WERI-Rb-1 (cell line): ENCODE measurements at regions not wholly inside any gene's neighbourhood (a gene's known extent, or its start where the extent isn't known, plus 50 kb on each side); places are given as distances from the start of the nearest gene placed in this dataset.

ENCODE experiments used
- DNase-seq: peaks from one replicate; pipeline ENCODE4 v3.0.0-alpha.2; 2020
- H3K27ac ChIP-seq: fragments of 250-450 bp; sonication (Bioruptor Pico); 2 replicates; pipeline ENCODE4 v1.5.1; 2020; ENCODE audit warnings: mild to moderate bottlenecking, moderate library complexity
- H3K27me3 ChIP-seq: fragments of 250-450 bp; sonication (Bioruptor Pico); 2 replicates; pipeline ENCODE4 v1.5.1; 2021; ENCODE audit warnings: mild to moderate bottlenecking, low read depth, moderate library complexity; ENCODE audit not compliant: insufficient read depth, severe bottlenecking
- H3K36me3 ChIP-seq: fragments of 250-450 bp; sonication (Bioruptor Pico); 2 replicates; pipeline ENCODE4 v1.5.1; 2020; ENCODE audit warnings: mild to moderate bottlenecking, moderate library complexity
- H3K4me3 ChIP-seq: 2 replicates; pipeline ENCODE4 v1.5.1; 2011; ENCODE audit warnings: low read depth, mild to moderate bottlenecking, control low read depth, low read length
- H3K9me3 ChIP-seq: fragments of 250-450 bp; sonication (Bioruptor Pico); 2 replicates; pipeline ENCODE4 v1.5.1; 2021; ENCODE audit warnings: mild to moderate bottlenecking, moderate library complexity; ENCODE audit not compliant: severe bottlenecking
- CTCF ChIP-seq: IDR thresholded peaks from 2 replicates; pipeline ENCODE4 v1.5.1; 2011; ENCODE audit warnings: low read depth, mild to moderate bottlenecking, control low read depth, inconsistent platforms, low read length

- Histone ChIP-seq H3K4me3 (no peak overlapping the region), H3K36me3 (no peaks in the 10 kb centered on the region), H3K27me3 (peaks cover 97% of the 10 kb centered on the region), H3K27ac (no peak overlapping the region), H3K9me3 (peaks cover 4% of the 10 kb centered on the region)
- no peak for DNase-seq
- TF ChIP-seq CTCF = no peak
Measured at GRCh38 chr5:2187156-2187555, 304.4 kb upstream of the IRX4 start.

- TF ChIP-seq CTCF = no peak
- DNase-seq = no peak
- no peak overlapping the region for H3K4me3 ChIP-seq
- H3K27ac ChIP-seq = no peak overlapping the region
- H3K9me3 ChIP-seq = peaks cover 4% of the 10 kb centered on the region
- peaks cover 98% of the 10 kb centered on the region for H3K27me3 ChIP-seq
- H3K36me3 ChIP-seq = no peaks in the 10 kb centered on the region
Measured at GRCh38 chr5:2186472-2187015, 303.8 kb upstream of the IRX4 start.

GRCh38 chr5:2185646-2186471 is 303.1 kb upstream of the IRX4 start:
- H3K4me3 ChIP-seq = no peak overlapping the region
- H3K27ac ChIP-seq = no peak overlapping the region
- peaks cover 98% of the 10 kb centered on the region for H3K27me3 ChIP-seq
- no peaks in the 10 kb centered on the region for H3K36me3 ChIP-seq
- TF ChIP-seq CTCF = no peak
- peaks cover 4% of the 10 kb centered on the region for H3K9me3 ChIP-seq
- no peak for DNase-seq

GRCh38 chr5:2184563-2185540 is 302.1 kb upstream of the IRX4 start:
- DNase-seq = no peak
- Histone ChIP-seq H3K9me3 (peaks cover 4% of the 10 kb centered on the region), H3K4me3 (no peak overlapping the region), H3K36me3 (no peaks in the 10 kb centered on the region), H3K27me3 (peaks cover 96% of the 10 kb centered on the region), H3K27ac (no peak overlapping the region)
- no peak for TF ChIP-seq CTCF

- TF ChIP-seq CTCF = no peak
- H3K27me3 ChIP-seq = peaks cover 96% of the 10 kb centered on the region
- H3K4me3 ChIP-seq = no peak overlapping the region
- no peak for DNase-seq
- no peaks in the 10 kb centered on the region for H3K36me3 ChIP-seq
- H3K27ac ChIP-seq = no peak overlapping the region
- H3K9me3 ChIP-seq = peaks cover 4% of the 10 kb centered on the region
Measured at GRCh38 chr5:2184026-2184366, 301.3 kb upstream of the IRX4 start.
